ENCODE measurements at regions not wholly inside any gene's neighbourhood (a gene's known extent, or its start where the extent isn't known, plus 50 kb on each side); places are given as distances from the start of the nearest gene placed in this dataset.

DNA sequence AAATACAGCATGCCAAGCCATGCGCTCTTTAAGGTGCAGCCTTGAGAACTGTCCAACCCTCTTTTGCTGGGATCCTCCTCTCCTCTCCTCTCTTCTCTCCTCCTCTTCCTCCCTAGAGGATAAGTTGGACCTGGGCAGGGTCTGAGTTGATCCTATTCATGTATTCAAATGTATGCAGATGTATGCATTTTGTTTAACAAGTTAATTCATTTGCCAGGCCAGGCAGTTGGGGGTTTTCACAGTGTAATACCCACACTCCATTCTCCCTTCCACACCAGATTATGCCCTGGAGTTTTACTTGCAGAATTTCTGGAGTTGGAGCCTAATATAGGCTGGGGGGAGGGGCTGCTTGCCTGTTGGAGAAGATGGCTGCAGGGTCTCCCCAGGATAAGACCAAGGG is 226.2 kb upstream of the SDK2 start:
- Histone ChIP-seq H3K36me3 (ENCODE audit: control insufficient read depth in 1 of 2, insufficient read depth in 2 of 2, low read length in 2 of 2) (no peaks in the 10 kb centered on the region), H3K4me2 (ENCODE audit: low read length) (no peak overlapping the region), H4K20me1 (ENCODE audit: insufficient read depth) (no peaks in the 10 kb centered on the region), H3K79me2 (ENCODE audit: insufficient read depth, low read length) (no peaks in the 10 kb centered on the region), H3K27ac (ENCODE audit: low read depth, low read length) (no peak overlapping the region), H3K4me1 (ENCODE audit: control insufficient read depth in 1 of 2, insufficient read depth in 2 of 2, low read length in 2 of 2) (no peaks in the 10 kb centered on the region), H3K27me3 (ENCODE audit: insufficient read depth, low read length) (peaks cover 26% of the 10 kb centered on the region; the same call in 1 of the 2 replicates), H3K9ac (ENCODE audit: low read length) (no peak overlapping the region), H3K4me3 (replicated peaks in 1 of 2; ENCODE audit: low read depth in 1 of 2, low read length in 2 of 2) (no peak overlapping the region), H3K9me3 (ENCODE audit: control insufficient read depth in 1 of 2, insufficient read depth in 1 of 2, low read depth in 1 of 2, low read length in 2 of 2) (no peaks in the 10 kb centered on the region), H2AFZ (ENCODE audit: low read depth, low read length, poor library complexity, severe bottlenecking) (no peak overlapping the region), H3K9me2 (ENCODE audit: insufficient read depth) (no peaks in the 10 kb centered on the region)
- BruUV-seq (replicated peaks) = no TSS peak
- ATAC-seq = no peak
- CTCF ChIA-PET = no interaction called here
- POLR2A ChIA-PET = no interaction called here
- no peak for DNase-seq (ENCODE audit: low read depth, low spot score)
- no peak for TF ChIP-seq TCF7L2 (IDR thresholded peaks at IDR 0.05; ENCODE audit: borderline replicate concordance, extremely low read depth, insufficient read depth, insufficient read length)
- TF ChIP-seq SP1 (IDR thresholded peaks at IDR 0.05; ENCODE audit: low read depth) = no peak
- TF ChIP-seq, protein P1, sequence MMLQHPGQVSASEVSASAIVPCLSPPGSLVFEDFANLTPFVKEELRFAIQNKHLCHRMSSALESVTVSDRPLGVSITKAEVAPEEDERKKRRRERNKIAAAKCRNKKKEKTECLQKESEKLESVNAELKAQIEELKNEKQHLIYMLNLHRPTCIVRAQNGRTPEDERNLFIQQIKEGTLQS (IDR thresholded peaks at IDR 0.05) = no peak
- TF ChIP-seq YY1 (IDR thresholded peaks at IDR 0.05; ENCODE audit: extremely low read depth, insufficient replicate concordance, low read depth, low read length) = no peak
- no peak for TF ChIP-seq CBX3 (IDR thresholded peaks at IDR 0.05; ENCODE audit: low read depth)
- TF ChIP-seq JUND (IDR thresholded peaks at IDR 0.05) = no peak
- TF ChIP-seq, protein P2, sequence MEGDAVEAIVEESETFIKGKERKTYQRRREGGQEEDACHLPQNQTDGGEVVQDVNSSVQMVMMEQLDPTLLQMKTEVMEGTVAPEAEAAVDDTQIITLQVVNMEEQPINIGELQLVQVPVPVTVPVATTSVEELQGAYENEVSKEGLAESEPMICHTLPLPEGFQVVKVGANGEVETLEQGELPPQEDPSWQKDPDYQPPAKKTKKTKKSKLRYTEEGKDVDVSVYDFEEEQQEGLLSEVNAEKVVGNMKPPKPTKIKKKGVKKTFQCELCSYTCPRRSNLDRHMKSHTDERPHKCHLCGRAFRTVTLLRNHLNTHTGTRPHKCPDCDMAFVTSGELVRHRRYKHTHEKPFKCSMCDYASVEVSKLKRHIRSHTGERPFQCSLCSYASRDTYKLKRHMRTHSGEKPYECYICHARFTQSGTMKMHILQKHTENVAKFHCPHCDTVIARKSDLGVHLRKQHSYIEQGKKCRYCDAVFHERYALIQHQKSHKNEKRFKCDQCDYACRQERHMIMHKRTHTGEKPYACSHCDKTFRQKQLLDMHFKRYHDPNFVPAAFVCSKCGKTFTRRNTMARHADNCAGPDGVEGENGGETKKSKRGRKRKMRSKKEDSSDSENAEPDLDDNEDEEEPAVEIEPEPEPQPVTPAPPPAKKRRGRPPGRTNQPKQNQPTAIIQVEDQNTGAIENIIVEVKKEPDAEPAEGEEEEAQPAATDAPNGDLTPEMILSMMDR (IDR thresholded peaks at IDR 0.05 in 2 of 3, conservative IDR thresholded peaks at IDR 0.05 in 1 of 3; ENCODE audit: borderline replicate concordance in 1 of 3, insufficient read depth in 1 of 3, low read depth in 2 of 3, low read length in 2 of 3) = no peak
- TF ChIP-seq, protein P3, sequence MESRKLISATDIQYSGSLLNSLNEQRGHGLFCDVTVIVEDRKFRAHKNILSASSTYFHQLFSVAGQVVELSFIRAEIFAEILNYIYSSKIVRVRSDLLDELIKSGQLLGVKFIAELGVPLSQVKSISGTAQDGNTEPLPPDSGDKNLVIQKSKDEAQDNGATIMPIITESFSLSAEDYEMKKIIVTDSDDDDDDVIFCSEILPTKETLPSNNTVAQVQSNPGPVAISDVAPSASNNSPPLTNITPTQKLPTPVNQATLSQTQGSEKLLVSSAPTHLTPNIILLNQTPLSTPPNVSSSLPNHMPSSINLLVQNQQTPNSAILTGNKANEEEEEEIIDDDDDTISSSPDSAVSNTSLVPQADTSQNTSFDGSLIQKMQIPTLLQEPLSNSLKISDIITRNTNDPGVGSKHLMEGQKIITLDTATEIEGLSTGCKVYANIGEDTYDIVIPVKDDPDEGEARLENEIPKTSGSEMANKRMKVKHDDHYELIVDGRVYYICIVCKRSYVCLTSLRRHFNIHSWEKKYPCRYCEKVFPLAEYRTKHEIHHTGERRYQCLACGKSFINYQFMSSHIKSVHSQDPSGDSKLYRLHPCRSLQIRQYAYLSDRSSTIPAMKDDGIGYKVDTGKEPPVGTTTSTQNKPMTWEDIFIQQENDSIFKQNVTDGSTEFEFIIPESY (IDR thresholded peaks at IDR 0.05; ENCODE audit: extremely low read depth, insufficient replicate concordance, low read length) = no peak
- no peak for TF ChIP-seq REST (IDR thresholded peaks at IDR 0.05; ENCODE audit: low read depth)
- no peak for TF ChIP-seq POLR2A (IDR thresholded peaks at IDR 0.05; ENCODE audit: borderline replicate concordance, extremely low read depth, insufficient read depth, insufficient read length)
- no peak for TF ChIP-seq EZH2 (IDR thresholded peaks at IDR 0.05)
- TF ChIP-seq SIN3A (IDR thresholded peaks at IDR 0.05; ENCODE audit: low read depth) = no peak
- no peak for TF ChIP-seq RAD21 (IDR thresholded peaks at IDR 0.05; ENCODE audit: low read depth)
- TF ChIP-seq ELF1 (IDR thresholded peaks at IDR 0.05; ENCODE audit: borderline replicate concordance, low read depth) = no peak
- TF ChIP-seq POLR2AphosphoS5 (IDR thresholded peaks at IDR 0.05; ENCODE audit: low read depth, low read length) = no peak
- TF ChIP-seq EZH2phosphoT487 (IDR thresholded peaks at IDR 0.05; ENCODE audit: borderline replicate concordance) = no peak
- TF ChIP-seq CEBPB (IDR thresholded peaks at IDR 0.05; ENCODE audit: low read depth) = no peak
- TF ChIP-seq, protein P4, sequence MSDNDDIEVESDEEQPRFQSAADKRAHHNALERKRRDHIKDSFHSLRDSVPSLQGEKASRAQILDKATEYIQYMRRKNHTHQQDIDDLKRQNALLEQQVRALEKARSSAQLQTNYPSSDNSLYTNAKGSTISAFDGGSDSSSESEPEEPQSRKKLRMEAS (IDR thresholded peaks at IDR 0.05) = no peak
- no peak for TF ChIP-seq ZNF274 (IDR thresholded peaks at IDR 0.05; ENCODE audit: low read depth, low read length)
- TF ChIP-seq SRF (IDR thresholded peaks at IDR 0.05; ENCODE audit: low read depth) = no peak
- intact Hi-C loops (cut with micrococcal nuclease) = no loop called here
- RAD21 ChIA-PET (ENCODE audit: low non-redundant PET in 1 of 2, low total read pairs in 2 of 2, uncharacterized antibody in 2 of 2, unreplicated experiment in 2 of 2) = no interaction called here

Measured in HCT116 (cell line).